GM06990 (cell line): ENCODE measurements at regions not wholly inside any gene's neighbourhood (a gene's known extent, or its start where the extent isn't known, plus 50 kb on each side); places are given as distances from the start of the nearest gene placed in this dataset.

ENCODE experiments used
- DNase-seq: peaks from one replicate; pipeline ENCODE4 v3.0.0-alpha.2; 2011; ENCODE audit not compliant: insufficient read length; ENCODE audit errors: extremely low read depth
- H3K27me3 ChIP-seq: replicated peaks from 2 replicates; pipeline ENCODE4 v1.6.0; 2011; ENCODE audit warnings: low read length; ENCODE audit not compliant: control insufficient read depth, insufficient read depth
- H3K36me3 ChIP-seq: 2 replicates; pipeline ENCODE4 v1.5.1; 2011; ENCODE audit warnings: low read length; ENCODE audit not compliant: control insufficient read depth, insufficient read depth
- H3K4me3 ChIP-seq: replicated peaks from 2 replicates; pipeline ENCODE4 v1.5.1; 2011; ENCODE audit warnings: low read depth, mild to moderate bottlenecking, control low read depth, low read length
- CTCF ChIP-seq: IDR thresholded peaks from 2 replicates; pipeline ENCODE4 v1.5.1; 2011; ENCODE audit warnings: low read length, control low read depth, mild to moderate bottlenecking, inconsistent platforms; ENCODE audit not compliant: insufficient read depth, poor library complexity, severe bottlenecking

- Histone ChIP-seq H3K27me3 (no peaks in the 10 kb centered on the region), H3K4me3 (no peak overlapping the region), H3K36me3 (no peaks in the 10 kb centered on the region)
- no peak for DNase-seq
- TF ChIP-seq CTCF: no peak
Measured at GRCh38 chr7:45998506-45998905, 77.4 kb upstream of the IGFBP3 start.

GRCh38 chr7:45993621-45994020, 72.5 kb upstream of the IGFBP3 start:
- Histone ChIP-seq H3K36me3 (no peaks in the 10 kb centered on the region), H3K4me3 (no peak overlapping the region), H3K27me3 (no peaks in the 10 kb centered on the region)
- no peak for TF ChIP-seq CTCF
- no peak for DNase-seq

- DNase-seq: no peak
- no peaks in the 10 kb centered on the region for H3K27me3 ChIP-seq
- no peaks in the 10 kb centered on the region for H3K36me3 ChIP-seq
- no peak overlapping the region for H3K4me3 ChIP-seq
- no peak for TF ChIP-seq CTCF
Measured at GRCh38 chr7:45992826-45993225, 71.8 kb upstream of the IGFBP3 start.

GRCh38 chr7:45990276-45990675, 69.2 kb upstream of the IGFBP3 start:
- no peak for DNase-seq
- H3K36me3 ChIP-seq: no peaks in the 10 kb centered on the region
- TF ChIP-seq CTCF: no peak
- H3K4me3 ChIP-seq: no peak overlapping the region
- no peaks in the 10 kb centered on the region for H3K27me3 ChIP-seq

GRCh38 chr7:45988405-45989057, 67.5 kb upstream of the IGFBP3 start:
- H3K4me3 ChIP-seq: no peak overlapping the region
- H3K27me3 ChIP-seq: no peaks in the 10 kb centered on the region
- DNase-seq: no peak
- no peaks in the 10 kb centered on the region for H3K36me3 ChIP-seq
- no peak for TF ChIP-seq CTCF
